Psoas muscle (tissue), 7 donors: ENCODE measurements at regions not wholly inside any gene's neighbourhood (a gene's known extent, or its start where the extent isn't known, plus 50 kb on each side); places are given as distances from the start of the nearest gene placed in this dataset.
A peak's percentile ranks its signal among the peaks of the same experiment; 100 is the strongest.

Experiments used
- ATAC-seq, 4 donors: fragments of 200-7000 bp; cut with Tn5 transposase; one replicate each; pipeline ENCODE4 v1.9.1; 2020; ENCODE audit warnings: moderate library complexity in 3 of 4, mild to moderate bottlenecking in 2 of 4
- DNase-seq, 2 donors: peaks; one replicate each; pipeline ENCODE4 v3.0.0-alpha.2; 2020
- H3K27ac ChIP-seq: fragments of 200-600 bp; one replicate; pipeline ENCODE4 v1.8.0; 2022
- H3K27me3 ChIP-seq, 3 donors: fragments of 200-600 bp in 1 of 3; one replicate each; pipeline versions ENCODE4 v1.6.1 to v1.8.0; 2013 to 2022; ENCODE audit warnings: low read length in 2 of 3, mild to moderate bottlenecking in 2 of 3, moderate library complexity in 1 of 3; ENCODE audit not compliant: insufficient read depth in 3 of 3
- H3K36me3 ChIP-seq, 2 donors: fragments of 200-600 bp in 1 of 2; one replicate each; pipeline versions ENCODE4 v1.6.1 to v1.8.0; 2013 to 2022; ENCODE audit warnings: low read depth in 1 of 2, mild to moderate bottlenecking in 1 of 2, moderate library complexity in 1 of 2; ENCODE audit not compliant: insufficient read depth in 1 of 2
- H3K4me1 ChIP-seq: fragments of 200-600 bp; one replicate; pipeline ENCODE4 v1.8.0; 2022
- H3K4me3 ChIP-seq: fragments of 200-600 bp; one replicate; pipeline ENCODE4 v1.8.0; 2022; ENCODE audit warnings: mild to moderate bottlenecking
- H3K9me3 ChIP-seq: fragments of 200-600 bp; one replicate; pipeline ENCODE4 v1.8.0; 2022
- WGBS, 3 donors: extraction: QIAGEN DNeasy Blood & Tissue Kit; methylation state at CpG; one replicate each; pipeline versions ENCODE4 v1.1.6 to v1.1.7; 2013; 5-methylcytosine and 5-hydroxymethylcytosine counted together
- intact Hi-C, 2 donors: fragments of 100-400 bp; cut with DNase I; formaldehyde crosslinking; loops; one replicate each; pipeline versions ENCODE4 v1.11.0 to v1.14.2; 2022
- TF ChIP-seq, protein P1 (sequence below): fragments of 200-600 bp; IDR thresholded peaks from one replicate; pipeline ENCODE4 v1.8.0; 2022; ENCODE audit warnings: antibody characterized with exemption
- donor health status: healthy with polysubstance abuse.
- donor health status: DM: no; HTN: no; CAD: no; lungs with moderate emphysema.
- donor health status: Bipolar disorder and iron deficiency.
- donor health status: healthy.
- donor health status: DM: yes; HTN: yes; CAD: no.
- donor health status: DM: no; HTN: no; CAD: no.
- donor health status: DM: yes; HTN: yes; CAD: no.

DNA sequence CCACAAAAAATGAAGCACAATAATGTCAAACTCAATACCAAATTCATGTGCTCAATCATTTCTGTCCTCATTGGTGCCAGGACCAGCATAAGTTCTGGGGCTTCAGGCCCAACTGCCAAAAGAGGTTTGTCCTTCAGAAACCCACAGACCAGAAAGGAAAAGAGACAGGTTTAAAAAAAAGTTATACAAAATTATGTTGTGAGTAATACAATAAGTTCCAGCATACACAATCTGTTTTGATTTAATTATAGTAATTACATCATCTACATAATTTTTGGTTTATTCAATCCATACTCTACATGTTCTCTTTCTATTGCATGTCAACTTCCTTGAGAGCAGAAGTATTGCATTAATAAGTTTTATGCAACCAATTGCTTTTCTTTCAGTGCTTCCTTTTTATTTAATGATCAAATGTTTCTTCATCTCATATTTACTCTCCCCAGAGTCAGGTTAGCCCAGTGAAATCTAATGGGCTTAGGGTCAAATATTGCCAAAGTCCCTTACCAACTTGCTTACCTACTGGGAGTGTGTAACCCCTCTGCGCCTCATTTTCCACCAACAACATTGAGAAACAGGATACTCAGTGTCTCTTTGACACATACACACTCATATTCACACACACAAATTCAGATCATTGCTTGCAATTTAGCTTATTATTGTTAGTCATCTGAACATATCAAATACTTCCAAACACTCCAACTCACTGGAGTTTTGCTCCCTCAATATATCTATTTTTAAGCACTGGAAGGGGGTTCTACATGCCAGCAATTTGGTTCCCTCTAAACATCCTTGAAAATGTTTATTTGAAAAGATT lies 424.4 kb upstream of the MARCKS start:
- Histone ChIP-seq H3K27me3 (no peaks in the 10 kb centered on the region), H3K27ac (no peak overlapping the region), H3K4me1 (no peaks in the 10 kb centered on the region), H3K4me3 (no peak overlapping the region), H3K36me3 (no peaks in the 10 kb centered on the region), H3K9me3 (no peaks in the 10 kb centered on the region)
- intact Hi-C loops = no loop called here
- TF ChIP-seq, protein P1, sequence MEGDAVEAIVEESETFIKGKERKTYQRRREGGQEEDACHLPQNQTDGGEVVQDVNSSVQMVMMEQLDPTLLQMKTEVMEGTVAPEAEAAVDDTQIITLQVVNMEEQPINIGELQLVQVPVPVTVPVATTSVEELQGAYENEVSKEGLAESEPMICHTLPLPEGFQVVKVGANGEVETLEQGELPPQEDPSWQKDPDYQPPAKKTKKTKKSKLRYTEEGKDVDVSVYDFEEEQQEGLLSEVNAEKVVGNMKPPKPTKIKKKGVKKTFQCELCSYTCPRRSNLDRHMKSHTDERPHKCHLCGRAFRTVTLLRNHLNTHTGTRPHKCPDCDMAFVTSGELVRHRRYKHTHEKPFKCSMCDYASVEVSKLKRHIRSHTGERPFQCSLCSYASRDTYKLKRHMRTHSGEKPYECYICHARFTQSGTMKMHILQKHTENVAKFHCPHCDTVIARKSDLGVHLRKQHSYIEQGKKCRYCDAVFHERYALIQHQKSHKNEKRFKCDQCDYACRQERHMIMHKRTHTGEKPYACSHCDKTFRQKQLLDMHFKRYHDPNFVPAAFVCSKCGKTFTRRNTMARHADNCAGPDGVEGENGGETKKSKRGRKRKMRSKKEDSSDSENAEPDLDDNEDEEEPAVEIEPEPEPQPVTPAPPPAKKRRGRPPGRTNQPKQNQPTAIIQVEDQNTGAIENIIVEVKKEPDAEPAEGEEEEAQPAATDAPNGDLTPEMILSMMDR = no peak
- DNase-seq (no peak), ATAC-seq (no peak)
- 91 to 100% (median 97%) methylated on average over 1 of the region's 1 CpG for WGBS, 3 donors

DNA sequence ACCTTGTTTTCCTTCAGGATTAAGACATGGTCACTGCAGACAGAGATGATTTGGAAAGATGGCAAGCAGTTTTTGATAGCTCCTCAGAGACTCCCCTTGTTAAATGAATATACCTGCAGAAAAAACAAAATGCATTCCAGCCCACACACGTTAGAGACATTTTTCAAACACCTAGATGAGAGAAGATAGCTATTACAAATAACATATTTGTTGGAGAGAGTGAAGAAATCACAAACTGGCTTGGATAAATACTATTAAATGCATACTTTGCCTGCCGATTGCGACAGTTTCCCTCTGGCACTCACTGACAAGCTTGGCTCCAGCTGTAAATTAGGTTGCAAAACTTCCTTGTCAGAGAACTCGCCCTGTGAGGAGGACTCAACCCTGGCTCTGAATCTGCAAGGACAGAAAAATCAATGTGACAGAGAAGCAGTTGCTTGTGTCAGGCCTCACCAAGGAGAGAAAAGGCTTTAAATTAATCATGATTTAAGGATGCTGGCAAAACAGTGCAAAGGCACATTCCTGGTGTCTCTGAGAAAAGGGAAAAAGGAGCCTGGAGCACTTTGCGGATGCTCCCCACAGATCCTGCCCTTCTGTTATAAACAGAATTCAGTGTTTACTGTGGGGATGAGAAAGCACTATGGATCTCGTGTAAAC lies 423.7 kb upstream of the MARCKS start:
- Histone ChIP-seq H3K4me3 (no peak overlapping the region), H3K27ac (no peak overlapping the region), H3K9me3 (no peaks in the 10 kb centered on the region), H3K4me1 (no peaks in the 10 kb centered on the region), H3K27me3 (no peaks in the 10 kb centered on the region), H3K36me3 (no peaks in the 10 kb centered on the region)
- DNase-seq = peak; percentile 56 to 67
- intact Hi-C loops = no loop called here
- peak in 3 of 4 donors; percentile 61 to 89 (median 77) for ATAC-seq
- TF ChIP-seq, protein P1 = no peak
- WGBS, 3 donors = 34 to 49% (median 40%) methylated on average over 6 of the region's 6 CpGs

DNA sequence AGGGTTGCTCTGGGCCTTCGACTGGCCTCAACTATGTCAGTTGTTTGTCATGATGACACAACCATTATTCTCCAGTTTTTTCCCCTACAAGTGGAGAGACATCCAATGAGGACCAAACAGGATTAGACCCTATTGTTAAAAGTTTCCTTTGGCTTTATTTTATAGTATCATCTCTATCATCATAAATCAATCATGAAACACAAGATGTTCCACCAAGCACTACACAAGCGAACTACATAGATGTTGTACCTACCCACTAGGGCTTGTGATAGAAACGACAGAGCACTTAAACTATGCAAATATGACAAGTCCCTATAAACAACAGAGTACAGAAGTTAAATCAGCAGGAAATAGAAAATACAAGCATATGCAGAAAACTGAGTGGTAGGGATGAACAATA lies 422.5 kb upstream of the MARCKS start:
- DNase-seq (no peak), ATAC-seq (no peak)
- TF ChIP-seq, protein P1 = no peak
- WGBS, 3 donors = 87 to 88% (median 88%) methylated on average over 3 of the region's 3 CpGs
- H3K4me1 ChIP-seq = no peaks in the 10 kb centered on the region
- H3K27ac ChIP-seq = no peak overlapping the region
- no peaks in the 10 kb centered on the region for H3K9me3 ChIP-seq
- H3K36me3 ChIP-seq = no peaks in the 10 kb centered on the region
- no peak overlapping the region for H3K4me3 ChIP-seq
- intact Hi-C loops = no loop called here
- no peaks in the 10 kb centered on the region for H3K27me3 ChIP-seq

DNA sequence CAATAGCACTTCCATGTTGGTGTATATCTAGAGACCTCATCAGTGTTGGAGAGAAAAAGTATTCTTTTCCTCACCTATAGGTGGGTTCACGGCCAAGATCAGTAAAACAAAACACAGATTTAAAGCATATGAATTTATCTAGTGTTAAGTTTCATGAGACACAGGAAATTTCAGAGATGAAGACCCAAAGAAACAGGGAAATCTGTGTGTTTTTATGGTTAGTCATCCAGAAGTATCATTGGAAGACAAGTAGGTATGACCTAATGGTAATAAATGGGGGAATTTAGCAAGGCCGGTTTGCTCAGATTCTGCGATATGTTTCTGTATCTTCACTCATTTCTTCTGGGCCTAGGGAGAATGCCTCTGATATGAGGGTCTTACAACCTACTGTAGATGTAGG lies 419.6 kb upstream of the MARCKS start:
- H3K27me3 ChIP-seq = no peaks in the 10 kb centered on the region
- no peak for DNase-seq
- H3K36me3 ChIP-seq = no peaks in the 10 kb centered on the region
- 30 to 59% (median 50%) methylated on average over 3 of the region's 3 CpGs for WGBS, 3 donors
- H3K9me3 ChIP-seq = no peaks in the 10 kb centered on the region
- H3K4me1 ChIP-seq = no peaks in the 10 kb centered on the region
- TF ChIP-seq, protein P1 = no peak
- no peak overlapping the region for H3K27ac ChIP-seq
- H3K4me3 ChIP-seq = no peak overlapping the region
- intact Hi-C loops = no loop called here
- no peak for ATAC-seq
